HepG2 (cell line): ENCODE measurements at regions not wholly inside any gene's neighbourhood (a gene's known extent, or its start where the extent isn't known, plus 50 kb on each side); places are given as distances from the start of the nearest gene placed in this dataset.

Source experiments
- ATF3 ChIP-seq: sonication (generic); formaldehyde crosslinking; IDR thresholded peaks from 2 replicates; pipeline ENCODE4 v1.4.0; 2020; ENCODE audit warnings: missing genetic modification reagents
- ATF7 ChIP-seq, 2 experiments: fragments of 450-650 bp in 1 of 2; sonication (generic) in 1 of 2; formaldehyde crosslinking in 1 of 2; IDR thresholded peaks; 2 replicates each; pipeline versions ENCODE4 v1.4.0 to v1.6.1; 2016 to 2020; ENCODE audit warnings: antibody characterized with exemption in 1 of 2, mild to moderate bottlenecking in 1 of 2, missing genetic modification reagents in 1 of 2
- CBFB ChIP-seq: sonication (generic); formaldehyde crosslinking; IDR thresholded peaks from 2 replicates; pipeline ENCODE4 v1.4.0; 2020; ENCODE audit warnings: missing genetic modification reagents
- CTCF ChIP-seq: sonication (generic); formaldehyde crosslinking; IDR thresholded peaks from 2 replicates; pipeline ENCODE4 v1.5.0; 2020; ENCODE audit warnings: mild to moderate bottlenecking, missing genetic modification reagents, moderate library complexity
- FOXJ3 ChIP-seq: sonication (generic); formaldehyde crosslinking; IDR thresholded peaks from 2 replicates; pipeline ENCODE4 v1.4.0; 2020; ENCODE audit warnings: missing genetic modification reagents, mild to moderate bottlenecking, borderline replicate concordance
- HBP1 ChIP-seq: IDR thresholded peaks from 2 replicates; pipeline ENCODE4 v1.6.1; 2016; ENCODE audit warnings: low read depth, control low read depth
- MEIS2 ChIP-seq: sonication (generic); formaldehyde crosslinking; IDR thresholded peaks from 2 replicates; pipeline ENCODE4 v1.9.0; 2021; ENCODE audit warnings: mild to moderate bottlenecking, missing genetic modification reagents
- MYNN ChIP-seq: sonication (generic); formaldehyde crosslinking; IDR thresholded peaks from 2 replicates; pipeline ENCODE4 v1.4.0; 2020; ENCODE audit warnings: mild to moderate bottlenecking, low read depth, missing genetic modification reagents
- PLSCR1 ChIP-seq: sonication (generic); formaldehyde crosslinking; IDR thresholded peaks from 2 replicates; pipeline ENCODE4 v1.5.0; 2020; ENCODE audit warnings: missing genetic modification reagents, mild to moderate bottlenecking, borderline replicate concordance
- POLR2A ChIP-seq, 2 experiments: IDR thresholded peaks; 2 replicates each; pipeline ENCODE4 v1.6.1; 2011; ENCODE audit warnings: low read depth in 2 of 2, low read length in 2 of 2, mild to moderate bottlenecking in 1 of 2, moderate library complexity in 1 of 2; ENCODE audit not compliant: insufficient read depth in 1 of 2
- POLR2AphosphoS5 ChIP-seq: IDR thresholded peaks from 2 replicates; pipeline ENCODE4 v1.6.1; 2012; ENCODE audit warnings: low read depth, low read length
- TARDBP ChIP-seq: sonication (generic); formaldehyde crosslinking; IDR thresholded peaks from 2 replicates; pipeline ENCODE4 v1.8.0; 2022; ENCODE audit warnings: mild to moderate bottlenecking, missing genetic modification reagents
- TOPORS ChIP-seq: sonication (generic); formaldehyde crosslinking; IDR thresholded peaks from 2 replicates; pipeline ENCODE4 v1.8.0; 2023; ENCODE audit warnings: mild to moderate bottlenecking, missing genetic modification reagents
- ZFP91 ChIP-seq: sonication (generic); formaldehyde crosslinking; IDR thresholded peaks from 2 replicates; pipeline ENCODE4 v1.9.0; 2022; ENCODE audit warnings: missing genetic modification reagents, mild to moderate bottlenecking, borderline replicate concordance

- TF ChIP-seq MEIS2 (CRISPR knock-in tag) (no peak), CBFB (no peak), POLR2AphosphoS5 (no peak), FOXJ3 (CRISPR knock-in tag) (no peak), TOPORS (CRISPR knock-in tag) (no peak), ATF7 (IDR thresholded peaks at IDR 0.05) (no peak), ATF7 (CRISPR knock-in tag; IDR thresholded peaks at IDR 0.05) (no peak), HBP1 (CRISPR knock-in tag) (no peak), POLR2A (IDR thresholded peaks at IDR 0.05; ENCODE audit: insufficient read depth in 1 of 2, low read depth in 2 of 2, low read length in 2 of 2) (no peak), PLSCR1 (CRISPR knock-in tag) (no peak), ZFP91 (CRISPR knock-in tag) (no peak), ATF3 (no peak), TARDBP (CRISPR knock-in tag) (no peak), MYNN (CRISPR knock-in tag) (no peak), CTCF (no peak)
Measured at GRCh38 chr3:25177041-25177440, 251.0 kb upstream of the RARB start.
